Activated naive CD4-positive, alpha-beta T cell treated with anti-CD3 and anti-CD28 coated beads for 36 hours (primary cell): ENCODE measurements at regions not wholly inside any gene's neighbourhood (a gene's known extent, or its start where the extent isn't known, plus 50 kb on each side); places are given as distances from the start of the nearest gene placed in this dataset.
"Not testable (repeated sequence)": the region's sequence is repeated elsewhere in the genome, so short reads cannot be mapped to it uniquely, and the experiment has no call there.

Experiments used
- CTCF ChIA-PET: fragments of 350-600 bp; sonication (Branson Sonifier 250); formaldehyde crosslinking; loops from one replicate; lab custom pipeline; 2021; ENCODE audit warnings: antibody characterized with exemption; lab: Charles Lee
- DNase-seq: peaks from one replicate; pipeline ENCODE4 v3.0.0-alpha.2; 2020
- H3K27ac Mint-ChIP-seq: one replicate; pipeline ENCODE4 v1.8.0; 2021; ENCODE audit warnings: mild to moderate bottlenecking, mixed read lengths
- H3K27me3 Mint-ChIP-seq: one replicate; pipeline ENCODE4 v1.8.0; 2021; ENCODE audit warnings: low read depth, mixed read lengths
- H3K36me3 Mint-ChIP-seq: one replicate; pipeline ENCODE4 v1.8.0; 2021; ENCODE audit warnings: low read depth, mixed read lengths
- H3K4me1 Mint-ChIP-seq: one replicate; pipeline ENCODE4 v1.8.0; 2021; ENCODE audit warnings: low read depth, mixed read lengths
- H3K4me3 Mint-ChIP-seq: one replicate; pipeline ENCODE4 v1.8.0; 2021; ENCODE audit warnings: mild to moderate bottlenecking, moderate library complexity, mixed read lengths
- H3K9me3 Mint-ChIP-seq: one replicate; pipeline ENCODE4 v1.8.0; 2021; ENCODE audit warnings: mixed read lengths
- intact Hi-C: fragments of 100-400 bp; cut with micrococcal nuclease; formaldehyde crosslinking; loops from one replicate; pipeline ENCODE4 v1.15.1; 2023

- no peak overlapping the region for H3K4me3 Mint-ChIP-seq
- intact Hi-C loops, result no loop called here
- H3K27me3 Mint-ChIP-seq, result peaks cover 7% of the 10 kb centered on the region
- no peaks in the 10 kb centered on the region for H3K4me1 Mint-ChIP-seq
- H3K9me3 Mint-ChIP-seq, result peaks cover 5% of the 10 kb centered on the region
- H3K27ac Mint-ChIP-seq, result no peak overlapping the region
- no peaks in the 10 kb centered on the region for H3K36me3 Mint-ChIP-seq
- DNase-seq, result no peak
- CTCF ChIA-PET, result no interaction called here
Measured at GRCh38 chr1:2948751-2949680, 72.3 kb upstream of the ACTRT2 start.

GRCh38 chr1:2949966-2950925, 71.0 kb upstream of the ACTRT2 start:
- intact Hi-C loops, result no loop called here
- Mint-ChIP-seq H3K4me3 (no peak overlapping the region), H3K36me3 (peaks cover 3% of the 10 kb centered on the region), H3K27ac (no peak overlapping the region), H3K27me3 (peaks cover 7% of the 10 kb centered on the region), H3K9me3 (peaks cover 14% of the 10 kb centered on the region), H3K4me1 (no peaks in the 10 kb centered on the region)
- CTCF ChIA-PET, result no interaction called here
- no peak for DNase-seq

DNA sequence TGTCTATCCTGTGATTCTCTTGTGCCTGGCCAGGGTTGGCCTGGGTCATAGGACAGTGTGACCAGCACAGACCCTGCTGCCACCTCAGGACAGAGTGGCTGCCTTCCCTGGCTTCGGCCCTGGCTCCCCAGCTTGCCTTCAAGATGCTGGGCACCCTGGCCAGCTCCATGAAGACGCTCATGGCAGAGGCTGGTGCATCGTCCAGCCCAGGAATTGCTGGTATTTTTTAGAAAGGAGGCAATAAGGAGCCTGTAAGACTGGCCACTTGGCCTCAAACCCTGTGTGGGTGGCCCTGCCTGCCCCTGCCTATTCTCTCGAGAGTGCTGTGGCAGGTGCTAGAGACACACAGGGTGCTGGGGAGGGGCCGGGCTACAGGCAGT, 70.4 kb upstream of the ACTRT2 start:
- Mint-ChIP-seq H3K36me3 (peaks cover 3% of the 10 kb centered on the region), H3K4me1 (no peaks in the 10 kb centered on the region), H3K9me3 (peaks cover 15% of the 10 kb centered on the region), H3K4me3 (no peak overlapping the region), H3K27me3 (peaks cover 7% of the 10 kb centered on the region), H3K27ac (no peak overlapping the region)
- CTCF ChIA-PET, result no interaction called here
- intact Hi-C loops, result no loop called here
- no peak for DNase-seq

- peaks cover 3% of the 10 kb centered on the region for H3K36me3 Mint-ChIP-seq
- H3K4me3 Mint-ChIP-seq, result no peak overlapping the region
- intact Hi-C loops, result no loop called here
- no peak for DNase-seq
- H3K9me3 Mint-ChIP-seq, result peaks cover 23% of the 10 kb centered on the region
- peaks cover 4% of the 10 kb centered on the region for H3K27me3 Mint-ChIP-seq
- CTCF ChIA-PET, result no interaction called here
- H3K4me1 Mint-ChIP-seq, result no peaks in the 10 kb centered on the region
- H3K27ac Mint-ChIP-seq, result no peak overlapping the region
Measured at GRCh38 chr1:2951856-2952255, 69.4 kb upstream of the ACTRT2 start.

GRCh38 chr1:2952371-2952770, 68.9 kb upstream of the ACTRT2 start:
- intact Hi-C loops, result no loop called here
- H3K4me1 Mint-ChIP-seq, result no peaks in the 10 kb centered on the region
- no peak overlapping the region for H3K27ac Mint-ChIP-seq
- CTCF ChIA-PET, result no interaction called here
- no peak for DNase-seq
- H3K4me3 Mint-ChIP-seq, result no peak overlapping the region
- H3K9me3 Mint-ChIP-seq, result peaks cover 23% of the 10 kb centered on the region
- H3K36me3 Mint-ChIP-seq, result peaks cover 3% of the 10 kb centered on the region
- H3K27me3 Mint-ChIP-seq, result no peaks in the 10 kb centered on the region

DNA sequence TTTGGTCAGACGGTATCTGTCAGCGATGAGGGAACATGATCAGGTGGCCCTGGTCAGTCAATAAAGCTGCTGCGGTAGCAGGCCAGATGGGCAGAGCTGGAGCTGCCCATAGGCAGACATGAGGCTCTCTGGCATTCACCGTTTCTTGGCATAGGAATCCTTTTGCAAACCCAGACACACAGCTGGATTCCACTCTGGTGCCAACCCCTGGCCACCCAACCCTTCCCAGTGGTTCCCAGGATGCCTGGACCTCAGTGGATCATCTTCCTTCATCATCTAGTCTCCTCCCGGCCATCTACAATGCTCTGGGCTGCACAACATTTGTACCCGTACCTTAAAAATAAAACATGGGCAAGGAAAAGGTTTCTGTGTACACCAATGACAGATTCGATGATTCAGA, 68.3 kb upstream of the ACTRT2 start:
- no peaks in the 10 kb centered on the region for H3K4me1 Mint-ChIP-seq
- DNase-seq, result no peak
- H3K27me3 Mint-ChIP-seq, result no peaks in the 10 kb centered on the region
- no peak overlapping the region for H3K27ac Mint-ChIP-seq
- peaks cover 28% of the 10 kb centered on the region for H3K9me3 Mint-ChIP-seq
- H3K36me3 Mint-ChIP-seq, result peaks cover 3% of the 10 kb centered on the region
- H3K4me3 Mint-ChIP-seq, result no peak overlapping the region
- CTCF ChIA-PET, result no interaction called here
- intact Hi-C loops, result no loop called here

DNA sequence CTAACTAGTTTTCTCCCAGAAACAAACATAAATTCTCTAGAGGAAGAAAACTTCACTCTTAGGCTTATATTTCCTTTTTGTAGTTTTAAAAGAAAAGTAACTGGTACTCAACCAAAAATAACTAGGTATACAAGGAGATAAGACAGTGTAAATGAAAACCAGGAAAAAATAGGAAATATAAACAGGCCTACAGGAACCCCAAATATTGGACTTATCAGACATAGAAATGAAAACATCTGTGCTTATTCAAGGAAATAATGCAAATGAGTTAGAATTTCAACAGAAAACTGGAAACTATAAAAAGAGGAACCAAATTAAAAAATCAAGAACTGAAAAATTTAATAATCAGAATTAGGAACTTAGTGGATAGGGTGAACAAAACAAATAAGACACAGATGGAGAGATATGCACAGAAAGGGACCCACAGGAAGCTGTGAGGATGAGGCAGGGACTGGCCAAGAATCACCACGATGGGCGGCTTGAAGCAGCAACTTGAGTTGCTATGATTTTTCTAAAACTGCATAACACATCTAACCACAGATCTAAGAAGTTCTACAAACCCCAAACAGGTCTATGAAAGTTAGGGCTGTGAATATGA, 67.5 kb upstream of the ACTRT2 start:
- Mint-ChIP-seq H3K9me3 (peaks cover 30% of the 10 kb centered on the region), H3K27ac (no peak overlapping the region), H3K27me3 (no peaks in the 10 kb centered on the region), H3K4me1 (no peaks in the 10 kb centered on the region), H3K4me3 (no peak overlapping the region), H3K36me3 (peaks cover 3% of the 10 kb centered on the region)
- CTCF ChIA-PET, result no interaction called here
- no peak for DNase-seq
- intact Hi-C loops, result no loop called here

DNA sequence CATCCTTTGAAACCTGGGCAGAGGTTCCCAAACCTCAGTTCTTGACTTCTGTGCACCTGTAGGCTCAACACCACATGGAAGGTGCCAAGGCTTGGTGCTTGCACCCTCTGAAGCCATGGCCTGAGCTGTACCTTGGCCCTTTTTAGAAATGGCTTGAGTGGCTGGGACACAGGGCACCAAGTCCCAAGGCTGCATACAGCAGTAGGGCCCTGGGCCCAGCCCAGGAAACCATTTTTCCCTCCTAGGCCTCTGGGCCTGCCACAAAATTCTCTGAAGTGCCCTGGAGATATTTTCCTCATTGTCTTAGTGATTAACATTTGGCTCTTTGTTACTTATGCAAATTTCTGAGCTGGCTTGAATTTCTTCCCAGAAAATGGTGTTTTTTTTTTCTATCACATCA, 65.6 kb upstream of the ACTRT2 start:
- H3K4me3 Mint-ChIP-seq, result no peak overlapping the region
- H3K36me3 Mint-ChIP-seq, result peaks cover 3% of the 10 kb centered on the region
- intact Hi-C loops, result no loop called here
- no peak for DNase-seq
- H3K4me1 Mint-ChIP-seq, result no peaks in the 10 kb centered on the region
- CTCF ChIA-PET, result no interaction called here
- peaks cover 30% of the 10 kb centered on the region for H3K9me3 Mint-ChIP-seq
- H3K27ac Mint-ChIP-seq, result no peak overlapping the region
- no peaks in the 10 kb centered on the region for H3K27me3 Mint-ChIP-seq

GRCh38 chr1:2956576-2956975, 64.7 kb upstream of the ACTRT2 start:
- Mint-ChIP-seq H3K9me3 (peaks cover 30% of the 10 kb centered on the region), H3K4me3 (no peak overlapping the region), H3K27ac (no peak overlapping the region), H3K4me1 (no peaks in the 10 kb centered on the region), H3K27me3 (no peaks in the 10 kb centered on the region), H3K36me3 (peaks cover 3% of the 10 kb centered on the region)
- CTCF ChIA-PET, result no interaction called here
- DNase-seq, result no peak
- intact Hi-C loops, result no loop called here

DNA sequence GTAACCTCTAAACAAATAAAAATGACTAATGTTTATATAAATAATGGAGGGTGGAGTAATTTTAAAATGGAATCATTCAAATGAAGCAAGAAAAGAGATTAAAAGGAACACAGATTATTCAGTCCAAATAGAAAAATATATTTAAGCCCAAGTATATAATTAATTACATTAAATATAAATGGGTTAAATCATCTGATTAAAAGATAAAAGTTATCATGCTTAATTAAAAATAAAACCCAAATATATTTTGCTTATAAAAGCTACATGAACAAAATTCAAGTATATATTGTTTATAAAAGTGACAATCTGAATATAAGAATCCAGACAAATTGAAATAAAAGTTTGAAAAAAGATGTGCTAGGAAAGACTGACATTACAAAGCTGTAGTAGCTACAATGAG, 63.9 kb upstream of the ACTRT2 start:
- CTCF ChIA-PET, result no interaction called here
- intact Hi-C loops, result no loop called here
- Mint-ChIP-seq H3K9me3 (peaks cover 30% of the 10 kb centered on the region), H3K4me3 (no peak overlapping the region), H3K4me1 (no peaks in the 10 kb centered on the region), H3K27ac (no peak overlapping the region), H3K27me3 (no peaks in the 10 kb centered on the region), H3K36me3 (peaks cover 3% of the 10 kb centered on the region)
- no peak for DNase-seq

DNA sequence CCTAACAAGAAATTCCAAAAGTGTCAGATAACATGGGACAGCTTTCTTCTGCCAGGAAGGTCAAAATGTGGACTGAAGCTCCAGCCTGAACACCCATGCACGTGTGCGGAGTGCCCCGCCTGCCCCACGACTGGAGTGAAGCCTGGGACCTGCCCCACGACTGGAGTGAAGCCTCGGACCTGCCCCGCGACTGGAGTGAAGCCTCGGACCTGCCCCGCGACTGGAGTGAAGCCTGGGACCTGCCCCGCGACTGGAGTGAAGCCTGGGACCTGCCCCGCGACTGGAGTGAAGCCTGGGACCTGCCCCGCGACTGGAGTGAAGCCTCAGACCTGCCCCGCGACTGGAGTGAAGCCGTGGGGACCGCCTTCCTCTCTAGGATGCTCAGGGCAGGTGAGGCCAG, 61.4 kb upstream of the ACTRT2 start:
- intact Hi-C loops, result not testable (repeated sequence)

DNA sequence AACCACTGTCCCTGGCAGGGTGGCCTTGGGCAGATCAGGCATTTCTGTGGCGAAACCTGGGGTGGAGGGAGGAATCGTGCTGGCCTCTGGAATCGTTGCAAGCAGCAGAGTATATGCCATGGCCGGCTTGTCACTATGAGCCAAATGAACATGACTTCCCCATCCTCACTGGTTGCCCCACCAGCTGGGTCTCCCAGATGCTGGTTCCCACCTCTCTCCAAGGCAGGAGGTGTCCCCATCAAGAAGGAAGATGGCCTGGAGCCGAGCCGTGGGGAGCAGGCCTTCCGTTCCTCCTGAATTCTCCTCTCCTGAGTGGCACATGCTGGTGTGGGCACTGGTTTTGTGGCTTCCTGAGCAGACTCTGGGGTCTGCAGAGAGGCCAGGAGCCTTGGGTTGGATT, 60.2 kb upstream of the ACTRT2 start:
- CTCF ChIA-PET, result no interaction called here
- intact Hi-C loops, result no loop called here

More for the DNA sequence above, 61.4 kb upstream of the ACTRT2 start:
- H3K9me3 Mint-ChIP-seq, result peaks cover 18% of the 10 kb centered on the region
- H3K4me3 Mint-ChIP-seq, DNase-seq, H3K4me1 Mint-ChIP-seq, CTCF ChIA-PET, H3K36me3 Mint-ChIP-seq, H3K27ac Mint-ChIP-seq, H3K27me3 Mint-ChIP-seq: not testable (repeated sequence)

More for the DNA sequence above, 60.2 kb upstream of the ACTRT2 start:
- Mint-ChIP-seq H3K36me3 (no peaks in the 10 kb centered on the region), H3K27me3 (no peaks in the 10 kb centered on the region), H3K4me1 (no peaks in the 10 kb centered on the region), H3K9me3 (peaks cover 14% of the 10 kb centered on the region), H3K27ac (no peak overlapping the region), H3K4me3 (no peak overlapping the region)
- no peak for DNase-seq
